Midbrain (tissue), 1 donor: ENCODE measurements at regions not wholly inside any gene's neighbourhood (a gene's known extent, or its start where the extent isn't known, plus 50 kb on each side); places are given as distances from the start of the nearest gene placed in this dataset.

Experiments
- DNase-seq: peaks from one replicate; lab custom pipeline; 2025; lab: John Stamatoyannopoulos, UW

- DNase-seq: no peak
These were observed 160.4 kb upstream of the ECI2 start for GRCh38 chr6:4295783-4296155.

GRCh38 chr6:4295058-4295782 is 159.8 kb upstream of the ECI2 start:
- no peak for DNase-seq

GRCh38 chr6:4294636-4295035 is 159.3 kb upstream of the ECI2 start:
- no peak for DNase-seq

GRCh38 chr6:4291453-4292403 is 156.4 kb upstream of the ECI2 start:
- DNase-seq: no peak

GRCh38 chr6:4289770-4290320 is 154.5 kb upstream of the ECI2 start:
- no peak for DNase-seq

GRCh38 chr6:4287811-4288244 is 152.5 kb upstream of the ECI2 start:
- no peak for DNase-seq

GRCh38 chr6:4287372-4287771 is 152.0 kb upstream of the ECI2 start:
- DNase-seq: no peak

- DNase-seq: no peak
These were observed 147.6 kb upstream of the ECI2 start for GRCh38 chr6:4282926-4283325.

- peak; percentile 23 for DNase-seq
These were observed 146.2 kb upstream of the ECI2 start for GRCh38 chr6:4281341-4282293.

- DNase-seq: no peak
These were observed 145.3 kb upstream of the ECI2 start for GRCh38 chr6:4280707-4281106.

- DNase-seq: no peak
These were observed 144.7 kb upstream of the ECI2 start for GRCh38 chr6:4280031-4280430.

- no peak for DNase-seq
These were observed 139.2 kb upstream of the ECI2 start for GRCh38 chr6:4274382-4275082.

GRCh38 chr6:4272996-4273395 is 137.6 kb upstream of the ECI2 start:
- DNase-seq: no peak

- DNase-seq: no peak
These were observed 136.5 kb upstream of the ECI2 start for GRCh38 chr6:4271761-4272470.

GRCh38 chr6:4270776-4271175 is 135.4 kb upstream of the ECI2 start:
- DNase-seq: no peak

GRCh38 chr6:4270001-4270400 is 134.6 kb upstream of the ECI2 start:
- no peak for DNase-seq

GRCh38 chr6:4268171-4268570 is 132.8 kb upstream of the ECI2 start:
- DNase-seq: no peak

GRCh38 chr6:4265740-4266139 is 130.4 kb upstream of the ECI2 start:
- no peak for DNase-seq

GRCh38 chr6:4264601-4265000 is 129.2 kb upstream of the ECI2 start:
- no peak for DNase-seq

GRCh38 chr6:4264081-4264480 is 128.7 kb upstream of the ECI2 start:
- no peak for DNase-seq
